ENCODE measurements at regions not wholly inside any gene's neighbourhood (a gene's known extent, or its start where the extent isn't known, plus 50 kb on each side); places are given as distances from the start of the nearest gene placed in this dataset.

- ATAC-seq (no peak), DNase-seq (no peak)
- Histone ChIP-seq H3K27me3 (no peaks in the 10 kb centered on the region), H3K4me3 (no peak overlapping the region), H3K4me1 (no peaks in the 10 kb centered on the region), H3K27ac (no peak overlapping the region), H3K9me3 (no peaks in the 10 kb centered on the region), H3K36me3 (replicated peaks in 1 of 2; ENCODE audit: insufficient read depth in 1 of 2, low read depth in 2 of 2) (no peaks in the 10 kb centered on the region)
- intact Hi-C loops (cut with DNase I) = no loop called here
- 64 to 67% methylated on average over 5 of the region's 5 CpGs for WGBS, 2 donors
- TF ChIP-seq CTCF (IDR thresholded peaks at IDR 0.05) (no peak), POLR2A (IDR thresholded peaks at IDR 0.05) (no peak)
Measured at GRCh38 chr4:147064856-147065255, 119.2 kb upstream of the TTC29 start.

- H3K27me3 ChIP-seq = no peaks in the 10 kb centered on the region
- H3K4me3 ChIP-seq = no peak overlapping the region
- no peak for ATAC-seq
- H3K4me1 ChIP-seq = no peaks in the 10 kb centered on the region
- DNase-seq = no peak
- no peak for TF ChIP-seq CTCF (IDR thresholded peaks at IDR 0.05)
- TF ChIP-seq POLR2A (IDR thresholded peaks at IDR 0.05) = no peak
- H3K9me3 ChIP-seq = no peaks in the 10 kb centered on the region
- no peaks in the 10 kb centered on the region for H3K36me3 ChIP-seq (replicated peaks in 1 of 2; ENCODE audit: insufficient read depth in 1 of 2, low read depth in 2 of 2)
- H3K27ac ChIP-seq = no peak overlapping the region
- 47 to 61% methylated on average over 4 of the region's 4 CpGs for WGBS, 2 donors
- intact Hi-C loops (cut with DNase I) = no loop called here
Measured at GRCh38 chr4:147068564-147068963, 122.9 kb upstream of the TTC29 start.

- H3K27ac ChIP-seq = no peak overlapping the region
- DNase-seq = no peak
- ATAC-seq = no peak
- no peaks in the 10 kb centered on the region for H3K4me1 ChIP-seq
- H3K4me3 ChIP-seq = no peak overlapping the region
- 66 to 77% methylated on average over 6 of the region's 6 CpGs for WGBS, 2 donors
- intact Hi-C loops (cut with DNase I) = no loop called here
- H3K9me3 ChIP-seq = no peaks in the 10 kb centered on the region
- H3K36me3 ChIP-seq (replicated peaks in 1 of 2; ENCODE audit: insufficient read depth in 1 of 2, low read depth in 2 of 2) = no peaks in the 10 kb centered on the region
- H3K27me3 ChIP-seq = no peaks in the 10 kb centered on the region
- TF ChIP-seq CTCF (IDR thresholded peaks at IDR 0.05) = no peak
- TF ChIP-seq POLR2A (IDR thresholded peaks at IDR 0.05) = no peak
Measured at GRCh38 chr4:147071209-147071740, 125.6 kb upstream of the TTC29 start.

- no peak overlapping the region for H3K4me3 ChIP-seq
- 64 to 79% methylated on average over 2 of the region's 2 CpGs for WGBS, 2 donors
- H3K27ac ChIP-seq = no peak overlapping the region
- ATAC-seq = no peak
- no peaks in the 10 kb centered on the region for H3K27me3 ChIP-seq
- no peaks in the 10 kb centered on the region for H3K4me1 ChIP-seq
- intact Hi-C loops (cut with DNase I) = no loop called here
- no peak for TF ChIP-seq POLR2A (IDR thresholded peaks at IDR 0.05)
- TF ChIP-seq CTCF (IDR thresholded peaks at IDR 0.05) = no peak
- no peak for DNase-seq
- H3K9me3 ChIP-seq = no peaks in the 10 kb centered on the region
- no peaks in the 10 kb centered on the region for H3K36me3 ChIP-seq (replicated peaks in 1 of 2; ENCODE audit: insufficient read depth in 1 of 2, low read depth in 2 of 2)
Measured at GRCh38 chr4:147076179-147076578, 130.5 kb upstream of the TTC29 start.

GRCh38 chr4:147076728-147077127 is 131.1 kb upstream of the TTC29 start:
- ATAC-seq (no peak), DNase-seq (no peak)
- H3K4me1 ChIP-seq = no peaks in the 10 kb centered on the region
- H3K27ac ChIP-seq = no peak overlapping the region
- H3K36me3 ChIP-seq (replicated peaks in 1 of 2; ENCODE audit: insufficient read depth in 1 of 2, low read depth in 2 of 2) = no peaks in the 10 kb centered on the region
- no peaks in the 10 kb centered on the region for H3K27me3 ChIP-seq
- H3K4me3 ChIP-seq = no peak overlapping the region
- TF ChIP-seq POLR2A (IDR thresholded peaks at IDR 0.05) (no peak), CTCF (IDR thresholded peaks at IDR 0.05) (no peak)
- no peaks in the 10 kb centered on the region for H3K9me3 ChIP-seq
- intact Hi-C loops (cut with DNase I) = no loop called here
